Epithelial cell of proximal tubule (primary cell): ENCODE measurements at regions not wholly inside any gene's neighbourhood (a gene's known extent, or its start where the extent isn't known, plus 50 kb on each side); places are given as distances from the start of the nearest gene placed in this dataset.

Experiments
- DNase-seq: peaks from one replicate; pipeline ENCODE4 v3.0.0-alpha.2; 2011; ENCODE audit warnings: low read depth
- H3K4me3 ChIP-seq: 2 replicates; pipeline ENCODE4 v1.5.1; 2011; ENCODE audit warnings: low read depth, mild to moderate bottlenecking, low read length
- CTCF ChIP-seq: conservative IDR thresholded peaks from 2 replicates; pipeline ENCODE4 v1.5.1; 2012; ENCODE audit warnings: low read depth, mild to moderate bottlenecking, low read length

- TF ChIP-seq CTCF = no peak
- DNase-seq = no peak
- H3K4me3 ChIP-seq = no peak overlapping the region
These were observed 378.3 kb downstream of the BRD1 start for GRCh38 chr22:49449377-49449776.

- H3K4me3 ChIP-seq = no peak overlapping the region
- no peak for DNase-seq
- TF ChIP-seq CTCF = no peak
These were observed 379.1 kb downstream of the BRD1 start for GRCh38 chr22:49448526-49448925.

GRCh38 chr22:49447837-49448236, 379.8 kb downstream of the BRD1 start:
- H3K4me3 ChIP-seq = no peak overlapping the region
- no peak for DNase-seq
- no peak for TF ChIP-seq CTCF

- no peak for DNase-seq
- no peak overlapping the region for H3K4me3 ChIP-seq
- no peak for TF ChIP-seq CTCF
These were observed 380.6 kb downstream of the BRD1 start for GRCh38 chr22:49446759-49447710.

- no peak for DNase-seq
- no peak for TF ChIP-seq CTCF
These were observed 381.4 kb downstream of the BRD1 start for GRCh38 chr22:49446145-49446758.

GRCh38 chr22:49444781-49445180, 382.9 kb downstream of the BRD1 start:
- H3K4me3 ChIP-seq = no peak overlapping the region
- TF ChIP-seq CTCF = no peak
- DNase-seq = no peak

More at GRCh38 chr22:49446145-49446758, 381.4 kb downstream of the BRD1 start:
- no peak overlapping the region for H3K4me3 ChIP-seq

GRCh38 chr22:49440931-49441330, 386.7 kb downstream of the BRD1 start:
- no peak for TF ChIP-seq CTCF

More at GRCh38 chr22:49440931-49441330, 386.7 kb downstream of the BRD1 start:
- no peak for DNase-seq
- H3K4me3 ChIP-seq = no peak overlapping the region
